22Rv1 (cell line): ENCODE measurements at regions not wholly inside any gene's neighbourhood (a gene's known extent, or its start where the extent isn't known, plus 50 kb on each side); places are given as distances from the start of the nearest gene placed in this dataset.

ENCODE experiments used
- ZFX ChIP-seq: fragments of 450-650 bp; IDR thresholded peaks from 2 replicates; pipeline ENCODE4 v1.6.1; 2017; ENCODE audit warnings: antibody characterized with exemption, borderline replicate concordance
- TF ChIP-seq, protein P1 (sequence below): fragments of 450-650 bp; IDR thresholded peaks from 2 replicates; pipeline ENCODE4 v1.5.1; 2017; ENCODE audit warnings: mild to moderate bottlenecking

DNA sequence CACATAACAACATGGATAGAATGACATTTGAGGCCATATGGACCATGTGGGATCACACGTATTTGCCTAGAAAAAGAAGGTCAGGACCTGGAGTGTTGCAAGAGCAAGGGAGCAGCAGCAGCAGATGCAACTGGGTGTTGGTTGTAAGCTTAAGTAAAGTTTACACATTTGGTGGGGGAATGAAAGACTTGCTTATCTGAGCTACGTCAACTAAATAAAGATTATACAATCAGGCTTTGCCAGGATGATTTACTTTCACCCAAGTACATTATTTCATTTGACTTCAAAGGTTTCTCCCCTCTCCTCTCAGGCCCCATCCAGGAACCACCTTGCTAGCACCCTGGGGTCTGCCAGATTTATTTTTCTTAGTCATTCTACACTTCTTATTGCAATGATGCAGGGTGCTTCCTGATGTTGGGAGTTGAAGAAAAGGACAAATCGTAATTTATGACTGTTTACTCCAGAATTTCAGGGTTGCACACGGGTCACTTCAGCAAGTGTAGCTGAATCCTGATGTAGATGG, 591.9 kb upstream of the IGFBP3 start:
- TF ChIP-seq, protein P1, sequence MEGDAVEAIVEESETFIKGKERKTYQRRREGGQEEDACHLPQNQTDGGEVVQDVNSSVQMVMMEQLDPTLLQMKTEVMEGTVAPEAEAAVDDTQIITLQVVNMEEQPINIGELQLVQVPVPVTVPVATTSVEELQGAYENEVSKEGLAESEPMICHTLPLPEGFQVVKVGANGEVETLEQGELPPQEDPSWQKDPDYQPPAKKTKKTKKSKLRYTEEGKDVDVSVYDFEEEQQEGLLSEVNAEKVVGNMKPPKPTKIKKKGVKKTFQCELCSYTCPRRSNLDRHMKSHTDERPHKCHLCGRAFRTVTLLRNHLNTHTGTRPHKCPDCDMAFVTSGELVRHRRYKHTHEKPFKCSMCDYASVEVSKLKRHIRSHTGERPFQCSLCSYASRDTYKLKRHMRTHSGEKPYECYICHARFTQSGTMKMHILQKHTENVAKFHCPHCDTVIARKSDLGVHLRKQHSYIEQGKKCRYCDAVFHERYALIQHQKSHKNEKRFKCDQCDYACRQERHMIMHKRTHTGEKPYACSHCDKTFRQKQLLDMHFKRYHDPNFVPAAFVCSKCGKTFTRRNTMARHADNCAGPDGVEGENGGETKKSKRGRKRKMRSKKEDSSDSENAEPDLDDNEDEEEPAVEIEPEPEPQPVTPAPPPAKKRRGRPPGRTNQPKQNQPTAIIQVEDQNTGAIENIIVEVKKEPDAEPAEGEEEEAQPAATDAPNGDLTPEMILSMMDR, result no peak
- TF ChIP-seq ZFX, result no peak
